Activated CD8-positive, alpha-beta memory T cell treated with anti-CD3 and anti-CD28 coated beads, Interleukin-2, amount 50 U/mL, for 1 hour (primary cell): ENCODE measurements at regions not wholly inside any gene's neighbourhood (a gene's known extent, or its start where the extent isn't known, plus 50 kb on each side); places are given as distances from the start of the nearest gene placed in this dataset.

Experiments used
- DNase-seq: peaks from one replicate; pipeline ENCODE4 v3.0.0-alpha.2; 2020; ENCODE audit errors: extremely low read depth

- no peak for DNase-seq
Observed at GRCh38 chr4:22103768-22104167, 155.2 kb upstream of the KCNIP4 start.

GRCh38 chr4:22099896-22100295 lies 151.3 kb upstream of the KCNIP4 start:
- no peak for DNase-seq

GRCh38 chr4:22097596-22097995 lies 149.0 kb upstream of the KCNIP4 start:
- DNase-seq, result no peak

GRCh38 chr4:22094217-22094616 lies 145.6 kb upstream of the KCNIP4 start:
- DNase-seq, result no peak

- DNase-seq, result no peak
Observed at GRCh38 chr4:22093126-22093525, 144.6 kb upstream of the KCNIP4 start.

GRCh38 chr4:22091906-22092305 lies 143.3 kb upstream of the KCNIP4 start:
- no peak for DNase-seq

GRCh38 chr4:22091352-22091717 lies 142.8 kb upstream of the KCNIP4 start:
- DNase-seq, result no peak

GRCh38 chr4:22090661-22091351 lies 142.2 kb upstream of the KCNIP4 start:
- no peak for DNase-seq

GRCh38 chr4:22077571-22077970 lies 129.0 kb upstream of the KCNIP4 start:
- no peak for DNase-seq

- DNase-seq, result no peak
Observed at GRCh38 chr4:22072726-22073125, 124.2 kb upstream of the KCNIP4 start.

- DNase-seq, result no peak
Observed at GRCh38 chr4:22072240-22072639, 123.7 kb upstream of the KCNIP4 start.

GRCh38 chr4:22071749-22072148 lies 123.2 kb upstream of the KCNIP4 start:
- no peak for DNase-seq

- no peak for DNase-seq
Observed at GRCh38 chr4:22070256-22070655, 121.7 kb upstream of the KCNIP4 start.

GRCh38 chr4:22063613-22064012 lies 115.0 kb upstream of the KCNIP4 start:
- no peak for DNase-seq

- DNase-seq, result no peak
Observed at GRCh38 chr4:22062676-22063075, 114.1 kb upstream of the KCNIP4 start.

GRCh38 chr4:22055954-22056353 lies 107.4 kb upstream of the KCNIP4 start:
- DNase-seq, result no peak

GRCh38 chr4:22052076-22052475 lies 103.5 kb upstream of the KCNIP4 start:
- DNase-seq, result no peak

- DNase-seq, result no peak
Observed at GRCh38 chr4:22048323-22048722, 99.8 kb upstream of the KCNIP4 start.

- no peak for DNase-seq
Observed at GRCh38 chr4:22047793-22048192, 99.2 kb upstream of the KCNIP4 start.

- no peak for DNase-seq
Observed at GRCh38 chr4:22045051-22045630, 96.6 kb upstream of the KCNIP4 start.

- no peak for DNase-seq
Observed at GRCh38 chr4:22031423-22031822, 82.9 kb upstream of the KCNIP4 start.

GRCh38 chr4:22030881-22031280 lies 82.3 kb upstream of the KCNIP4 start:
- DNase-seq, result no peak

- DNase-seq, result no peak
Observed at GRCh38 chr4:22030307-22030706, 81.7 kb upstream of the KCNIP4 start.

GRCh38 chr4:22029803-22030202 lies 81.2 kb upstream of the KCNIP4 start:
- DNase-seq, result no peak
